Stomach (tissue), 4 donors: ENCODE measurements at regions not wholly inside any gene's neighbourhood (a gene's known extent, or its start where the extent isn't known, plus 50 kb on each side); places are given as distances from the start of the nearest gene placed in this dataset.
"Not testable (repeated sequence)": the region's sequence is repeated elsewhere in the genome, so short reads cannot be mapped to it uniquely, and the experiment has no call there.

Experiments
- EP300 ChIP-seq: sonication (generic); formaldehyde crosslinking; IDR thresholded peaks from one replicate; pipeline ENCODE4 v1.6.1; 2017; ENCODE audit warnings: antibody characterized with exemption
- POLR2A ChIP-seq, 4 donors: fragments of 450-650 bp; IDR thresholded peaks; one replicate each; pipeline ENCODE4 v1.6.1; 2016; ENCODE audit warnings: antibody characterized with exemption in 4 of 4, control low read depth in 2 of 4, mild to moderate bottlenecking in 1 of 4, moderate library complexity in 1 of 4
- POLR2AphosphoS5 ChIP-seq, 3 donors: sonication (generic); formaldehyde crosslinking; IDR thresholded peaks; one replicate each; pipeline ENCODE4 v1.6.1; 2016; ENCODE audit warnings: antibody characterized with exemption in 3 of 3
- TF ChIP-seq, protein P1 (sequence below), 7 experiments: fragments of 450-650 bp in 4 of 7; fragments of 200-600 bp in 3 of 7; sonication (generic) in 3 of 7; IDR thresholded peaks; one replicate each; pipeline ENCODE4 v1.5.1; 2016 to 2019; ENCODE audit warnings: antibody characterized with exemption in 7 of 7, control low read depth in 2 of 7, mild to moderate bottlenecking in 1 of 7

DNA sequence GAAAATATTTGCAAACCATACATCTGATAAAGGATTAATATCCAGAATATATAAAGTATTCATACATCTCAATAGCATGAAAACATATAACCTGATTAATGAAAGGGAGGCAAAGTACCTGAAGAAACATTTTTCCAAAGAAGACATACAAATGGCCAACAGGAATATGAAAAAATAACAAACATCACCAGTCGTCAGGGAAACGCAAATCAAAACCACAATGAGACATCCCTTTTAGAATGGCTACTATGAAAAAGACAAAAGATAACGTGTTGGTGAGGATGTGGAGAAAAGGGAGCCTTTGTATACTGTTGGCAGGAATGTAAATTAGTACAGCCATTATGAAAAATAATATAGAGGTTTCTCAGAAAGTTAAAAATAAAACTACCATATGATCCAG, 175.1 kb downstream of the CCT8L2 start:
- TF ChIP-seq POLR2A (IDR thresholded peaks at IDR 0.05); EP300; POLR2AphosphoS5 (IDR thresholded peaks at IDR 0.05): not testable (repeated sequence)
- TF ChIP-seq, protein P1, sequence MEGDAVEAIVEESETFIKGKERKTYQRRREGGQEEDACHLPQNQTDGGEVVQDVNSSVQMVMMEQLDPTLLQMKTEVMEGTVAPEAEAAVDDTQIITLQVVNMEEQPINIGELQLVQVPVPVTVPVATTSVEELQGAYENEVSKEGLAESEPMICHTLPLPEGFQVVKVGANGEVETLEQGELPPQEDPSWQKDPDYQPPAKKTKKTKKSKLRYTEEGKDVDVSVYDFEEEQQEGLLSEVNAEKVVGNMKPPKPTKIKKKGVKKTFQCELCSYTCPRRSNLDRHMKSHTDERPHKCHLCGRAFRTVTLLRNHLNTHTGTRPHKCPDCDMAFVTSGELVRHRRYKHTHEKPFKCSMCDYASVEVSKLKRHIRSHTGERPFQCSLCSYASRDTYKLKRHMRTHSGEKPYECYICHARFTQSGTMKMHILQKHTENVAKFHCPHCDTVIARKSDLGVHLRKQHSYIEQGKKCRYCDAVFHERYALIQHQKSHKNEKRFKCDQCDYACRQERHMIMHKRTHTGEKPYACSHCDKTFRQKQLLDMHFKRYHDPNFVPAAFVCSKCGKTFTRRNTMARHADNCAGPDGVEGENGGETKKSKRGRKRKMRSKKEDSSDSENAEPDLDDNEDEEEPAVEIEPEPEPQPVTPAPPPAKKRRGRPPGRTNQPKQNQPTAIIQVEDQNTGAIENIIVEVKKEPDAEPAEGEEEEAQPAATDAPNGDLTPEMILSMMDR (IDR thresholded peaks at IDR 0.05), result not testable (repeated sequence)
